ENCODE measurements at regions not wholly inside any gene's neighbourhood (a gene's known extent, or its start where the extent isn't known, plus 50 kb on each side); places are given as distances from the start of the nearest gene placed in this dataset.

- Histone ChIP-seq H3K9me3 (replicated peaks; ENCODE audit: control insufficient read depth, insufficient read depth, low read length) (no peaks in the 10 kb centered on the region), H3K79me2 (ENCODE audit: control insufficient read depth, insufficient read depth, low read length) (no peaks in the 10 kb centered on the region), H3K9ac (ENCODE audit: control insufficient read depth, insufficient read depth, low read length) (no peak overlapping the region), H3K4me2 (ENCODE audit: control insufficient read depth, insufficient read depth) (no peak overlapping the region), H3K4me3 (no peak overlapping the region), H3K27me3 (replicated peaks in 1 of 2; ENCODE audit: control insufficient read depth in 2 of 2, insufficient read depth in 2 of 2, low read length in 1 of 2) (no peaks in the 10 kb centered on the region), H2AFZ (ENCODE audit: control insufficient read depth, low read depth, low read length) (no peak overlapping the region), H3K36me3 (ENCODE audit: control insufficient read depth in 2 of 2, insufficient read depth in 2 of 2, low read length in 1 of 2) (no peaks in the 10 kb centered on the region), H4K20me1 (ENCODE audit: control insufficient read depth, insufficient read depth) (no peaks in the 10 kb centered on the region), H3K4me1 (ENCODE audit: control insufficient read depth, insufficient read depth, low read length) (no peaks in the 10 kb centered on the region), H3K27ac (ENCODE audit: control insufficient read depth, insufficient read depth) (no peak overlapping the region)
- no TSS peak for BruUV-seq (replicated peaks)
- TF ChIP-seq RBBP5 (conservative IDR thresholded peaks at IDR 0.05) = no peak
- TF ChIP-seq ASH2L (IDR thresholded peaks at IDR 0.05; ENCODE audit: borderline replicate concordance, low read depth) = no peak
- TF ChIP-seq MEF2A (IDR thresholded peaks at IDR 0.05; ENCODE audit: insufficient read depth, low read depth, low read length) = no peak
- no peak for TF ChIP-seq YBX1 (IDR thresholded peaks at IDR 0.05)
- ChIA-PET POLR2A (no interaction called here), CTCF (no interaction called here), SMC1A (ENCODE audit: uncharacterized antibody, unreplicated experiment) (no interaction called here), RAD21 (ENCODE audit: unreplicated experiment) (no interaction called here)
- in situ Hi-C loops (cut with MboI) (no loop called here), intact Hi-C loops (cut with micrococcal nuclease; ENCODE audit: unreplicated experiment) (no loop called here)
- WGBS (ENCODE audit: insufficient coverage, insufficient replicate concordance, low lambda C conversion rate, missing lambda C conversion rate) = 0% methylated on average over 1 of the region's 1 CpG
- no peak for FAIRE-seq
- DNase-seq (ENCODE audit: low read depth, low spot score) = no peak
- ATAC-seq = no peak
Observed at GRCh38 chr2:133627741-133628140, 59.5 kb upstream of the NCKAP5 start.

GRCh38 chr2:133633309-133633708 is 65.0 kb upstream of the NCKAP5 start:
- TF ChIP-seq CREM (IDR thresholded peaks at IDR 0.05; ENCODE audit: low read depth) (no peak), MAX (IDR thresholded peaks at IDR 0.05; ENCODE audit: low read depth, low read length) (no peak), BACH1 (IDR thresholded peaks at IDR 0.05; ENCODE audit: borderline replicate concordance) (no peak), ATF3 (IDR thresholded peaks at IDR 0.05; ENCODE audit: borderline replicate concordance, extremely low read depth, low read depth, low read length) (no peak), PAX5 (IDR thresholded peaks at IDR 0.05; ENCODE audit: borderline replicate concordance, low read depth, low read length) (no peak), RAD21 (IDR thresholded peaks at IDR 0.05; ENCODE audit: insufficient read depth, low read depth, low read length) (no peak), CHD1 (IDR thresholded peaks at IDR 0.05; ENCODE audit: low read depth, low read length) (no peak), EP300 (IDR thresholded peaks at IDR 0.05; ENCODE audit: borderline replicate concordance in 1 of 2, control insufficient read depth in 1 of 2, low read depth in 2 of 2, low read length in 2 of 2) (no peak), CUX1 (IDR thresholded peaks at IDR 0.05; ENCODE audit: insufficient replicate concordance, low read depth, low read length) (no peak)
- ATAC-seq (no peak), DNase-seq (ENCODE audit: low read depth, low spot score) (no peak), FAIRE-seq (no peak)
- H3K79me2 ChIP-seq (ENCODE audit: control insufficient read depth, insufficient read depth, low read length) = no peaks in the 10 kb centered on the region
- H3K4me2 ChIP-seq (ENCODE audit: control insufficient read depth, insufficient read depth) = no peak overlapping the region
- no peaks in the 10 kb centered on the region for H3K4me1 ChIP-seq (ENCODE audit: control insufficient read depth, insufficient read depth, low read length)
- CTCF ChIA-PET = no interaction called here
- H3K4me3 ChIP-seq = no peak overlapping the region
- BruUV-seq (replicated peaks) = no TSS peak
- POLR2A ChIA-PET = no interaction called here
- RAD21 ChIA-PET (ENCODE audit: unreplicated experiment) = no interaction called here
- no peak overlapping the region for H2AFZ ChIP-seq (ENCODE audit: control insufficient read depth, low read depth, low read length)
- H3K27me3 ChIP-seq (replicated peaks in 1 of 2; ENCODE audit: control insufficient read depth in 2 of 2, insufficient read depth in 2 of 2, low read length in 1 of 2) = no peaks in the 10 kb centered on the region
- no peaks in the 10 kb centered on the region for H3K9me3 ChIP-seq (replicated peaks; ENCODE audit: control insufficient read depth, insufficient read depth, low read length)
- no peaks in the 10 kb centered on the region for H4K20me1 ChIP-seq (ENCODE audit: control insufficient read depth, insufficient read depth)
- 31% methylated on average over 7 of the region's 7 CpGs for WGBS (ENCODE audit: insufficient coverage, insufficient replicate concordance, low lambda C conversion rate, missing lambda C conversion rate)
- no peak overlapping the region for H3K9ac ChIP-seq (ENCODE audit: control insufficient read depth, insufficient read depth, low read length)
- intact Hi-C loops (cut with micrococcal nuclease; ENCODE audit: unreplicated experiment) = no loop called here
- SMC1A ChIA-PET (ENCODE audit: uncharacterized antibody, unreplicated experiment) = interaction anchor here (1.0 kb wide), 1 partner anchor 10 kb away, joined by 3 read pairs; no protein-coding TSS in a partner anchor
- H3K36me3 ChIP-seq (ENCODE audit: control insufficient read depth in 2 of 2, insufficient read depth in 2 of 2, low read length in 1 of 2) = no peaks in the 10 kb centered on the region
- in situ Hi-C loops (cut with MboI) = no loop called here
- H3K27ac ChIP-seq (ENCODE audit: control insufficient read depth, insufficient read depth) = no peak overlapping the region

Measured in GM12878 (cell line).